ENCODE measurements at regions not wholly inside any gene's neighbourhood (a gene's known extent, or its start where the extent isn't known, plus 50 kb on each side); places are given as distances from the start of the nearest gene placed in this dataset.
"Not testable (repeated sequence)": the region's sequence is repeated elsewhere in the genome, so short reads cannot be mapped to it uniquely, and the experiment has no call there.

- DNase-seq = no peak
Measured at GRCh38 chr6:134420614-134421181, 102.8 kb upstream of the SGK1 start.

GRCh38 chr6:134419716-134420115, 101.8 kb upstream of the SGK1 start:
- no peak for DNase-seq

- DNase-seq = no peak
Measured at GRCh38 chr6:134416418-134417154, 98.7 kb upstream of the SGK1 start.

- no peak for DNase-seq
Measured at GRCh38 chr6:134415656-134416055, 97.7 kb upstream of the SGK1 start.

- no peak for DNase-seq
Measured at GRCh38 chr6:134415194-134415593, 97.3 kb upstream of the SGK1 start.

GRCh38 chr6:134414793-134415192, 96.9 kb upstream of the SGK1 start:
- DNase-seq = no peak

GRCh38 chr6:134413241-134413643, 95.3 kb upstream of the SGK1 start:
- DNase-seq = no peak

- no peak for DNase-seq
Measured at GRCh38 chr6:134410541-134410940, 92.6 kb upstream of the SGK1 start.

- no peak for DNase-seq
Measured at GRCh38 chr6:134407791-134408190, 89.9 kb upstream of the SGK1 start.

GRCh38 chr6:134406311-134406710, 88.4 kb upstream of the SGK1 start:
- no peak for DNase-seq

GRCh38 chr6:134405386-134406087, 87.6 kb upstream of the SGK1 start:
- no peak for DNase-seq

GRCh38 chr6:134403312-134403711, 85.4 kb upstream of the SGK1 start:
- not testable (repeated sequence) for DNase-seq

- no peak for DNase-seq
Measured at GRCh38 chr6:134402372-134402984, 84.6 kb upstream of the SGK1 start.

GRCh38 chr6:134400941-134401340, 83.0 kb upstream of the SGK1 start:
- DNase-seq = no peak

GRCh38 chr6:134398453-134398852, 80.5 kb upstream of the SGK1 start:
- no peak for DNase-seq

GRCh38 chr6:134397676-134398075, 79.8 kb upstream of the SGK1 start:
- DNase-seq = no peak

- no peak for DNase-seq
Measured at GRCh38 chr6:134394905-134395304, 77.0 kb upstream of the SGK1 start.

- DNase-seq = no peak
Measured at GRCh38 chr6:134394208-134394607, 76.3 kb upstream of the SGK1 start.

GRCh38 chr6:134391205-134391604, 73.3 kb upstream of the SGK1 start:
- no peak for DNase-seq

GRCh38 chr6:134389658-134390057, 71.7 kb upstream of the SGK1 start:
- DNase-seq = no peak

- no peak for DNase-seq
Measured at GRCh38 chr6:134389129-134389528, 71.2 kb upstream of the SGK1 start.

- not testable (repeated sequence) for DNase-seq
Measured at GRCh38 chr6:134386482-134386881, 68.6 kb upstream of the SGK1 start.

- DNase-seq = no peak
Measured at GRCh38 chr6:134381959-134382358, 64.0 kb upstream of the SGK1 start.

- DNase-seq = no peak
Measured at GRCh38 chr6:134379599-134379998, 61.7 kb upstream of the SGK1 start.

All from CD4-positive, alpha-beta T cell treated with Interleukin-17A for 4 hours (primary cell).